K562 (cell line): ENCODE measurements at regions not wholly inside any gene's neighbourhood (a gene's known extent, or its start where the extent isn't known, plus 50 kb on each side); places are given as distances from the start of the nearest gene placed in this dataset.

Source experiments
- ATAC-seq: fragments of 200-7000 bp; cut with Tn5 transposase; 3 replicates; pipeline ENCODE4 v1.9.1; 2020; ENCODE audit warnings: moderate library complexity
- BruUV-seq: library from RNA; stranded (reverse); fragments of 400-500 nt; replicated peaks from 2 replicates; lab custom pipeline; 2021; lab: Mats Ljungman, UMichigan
- CTCF ChIA-PET: fragments of 300-600 bp; formaldehyde crosslinking; extraction: SDS; loops from one replicate; lab custom pipeline; 2021; ENCODE audit warnings: low intra/inter-chr PET ratio; lab: Yijun Ruan, JAX
- POLR2A ChIA-PET: fragments of 300-600, 350-650 bp; sonication (Branson Sonifier 250); formaldehyde crosslinking; extraction: SDS; loops from one replicate; lab custom pipeline; 2021; ENCODE audit warnings: antibody characterized with exemption, inconsistent platforms; lab: Yijun Ruan, JAX
- DNase-seq, 4 experiments: peaks; one replicate each; pipeline versions ENCODE4 v3.0.0 to v3.0.0-alpha.2; 2011 to 2018; ENCODE audit warnings: low spot score in 3 of 4, mixed read lengths in 3 of 4; ENCODE audit errors: extremely low read depth in 1 of 4
- FAIRE-seq: peaks from 2 replicates; lab custom pipeline; 2011; peaks lifted over from hg19 to GRCh38; lab: Jason Lieb, UNC
- H2AFZ ChIP-seq: 2 replicates; pipeline ENCODE4 v1.6.0; 2011; ENCODE audit warnings: low read depth, low read length, control low read depth, inconsistent platforms
- H3K27ac ChIP-seq: fragments of 200-600 bp; 3 replicates; pipeline ENCODE4 v1.8.0; 2011; ENCODE audit warnings: low read depth, mild to moderate bottlenecking, control low read depth, inconsistent platforms, low read length, moderate library complexity, mixed read lengths; ENCODE audit errors: extremely low read depth
- H3K27me3 ChIP-seq, 2 experiments: fragments of 300-600 bp in 1 of 2; 2 replicates in 1 of 2; 3 replicates in 1 of 2; pipeline versions ENCODE4 v1.6.0 to v1.8.0; 2011; ENCODE audit warnings: inconsistent platforms in 2 of 2, low read length in 2 of 2, mild to moderate bottlenecking in 1 of 2, mixed read lengths in 1 of 2, moderate library complexity in 1 of 2; ENCODE audit not compliant: control insufficient read depth in 2 of 2, insufficient read depth in 2 of 2
- H3K36me3 ChIP-seq: fragments of 300-600 bp; 3 replicates; pipeline ENCODE4 v1.8.0; 2011; ENCODE audit warnings: mild to moderate bottlenecking, low read length, inconsistent platforms; ENCODE audit not compliant: control insufficient read depth, insufficient read depth
- H3K4me1 ChIP-seq, 2 experiments: fragments of 200-600 bp in 1 of 2; replicated peaks in 1 of 2; 2 replicates in 1 of 2; 3 replicates in 1 of 2; pipeline versions ENCODE4 v1.5.1 to v1.8.0; 2011; ENCODE audit warnings: inconsistent platforms in 2 of 2, low read length in 2 of 2, mild to moderate bottlenecking in 1 of 2, mixed read lengths in 1 of 2, moderate library complexity in 1 of 2; ENCODE audit not compliant: control insufficient read depth in 2 of 2, insufficient read depth in 2 of 2
- H3K4me2 ChIP-seq: 2 replicates; pipeline ENCODE4 v1.6.1; 2011; ENCODE audit warnings: low read length, control low read depth, inconsistent platforms, mixed read lengths; ENCODE audit not compliant: insufficient read depth
- H3K4me3 ChIP-seq: fragments of 200-600 bp; sonication (generic), shearing (Covaris generic); 2 replicates; pipeline ENCODE4 v1.5.1; 2016; ENCODE audit warnings: control low read depth, inconsistent platforms
- H3K79me2 ChIP-seq: fragments of 200-600 bp; 3 replicates; pipeline ENCODE4 v1.8.0; 2011; ENCODE audit warnings: low read length, inconsistent platforms; ENCODE audit not compliant: control insufficient read depth, insufficient read depth
- H3K9ac ChIP-seq, 2 experiments: 2 replicates each; pipeline versions ENCODE4 v1.6.0 to v1.6.1; 2011; ENCODE audit warnings: low read depth in 2 of 2, low read length in 2 of 2, control low read depth in 1 of 2, inconsistent platforms in 1 of 2, mild to moderate bottlenecking in 1 of 2, mixed read lengths in 1 of 2; ENCODE audit not compliant: insufficient read depth in 1 of 2
- H3K9me1 ChIP-seq: one replicate; pipeline ENCODE4 v1.6.0; 2011; ENCODE audit warnings: inconsistent platforms, mild to moderate bottlenecking, low read length, moderate library complexity; ENCODE audit not compliant: control insufficient read depth, insufficient read depth
- H3K9me3 ChIP-seq: replicated peaks from 2 replicates; pipeline ENCODE4 v1.5.1; 2011; ENCODE audit warnings: low read depth, low read length, inconsistent platforms; ENCODE audit not compliant: control insufficient read depth, insufficient read depth
- H4K20me1 ChIP-seq: replicated peaks from 2 replicates; pipeline ENCODE4 v1.6.1; 2011; ENCODE audit warnings: low read length, inconsistent platforms, mixed read lengths; ENCODE audit not compliant: control insufficient read depth, insufficient read depth
- ATF3 ChIP-seq, 2 experiments: fragments of 450-650 bp in 1 of 2; sonication (generic) in 1 of 2; formaldehyde crosslinking in 1 of 2; IDR thresholded peaks in 1 of 2; conservative IDR thresholded peaks in 1 of 2; 2 replicates each; pipeline versions ENCODE4 v1.6.1 to v1.8.1; 2016 to 2023; ENCODE audit warnings: mild to moderate bottlenecking in 2 of 2, moderate library complexity in 2 of 2, inconsistent platforms in 1 of 2, missing genetic modification reagents in 1 of 2
- BHLHE40 ChIP-seq: IDR thresholded peaks from 2 replicates; pipeline ENCODE4 v1.6.1; 2011; ENCODE audit warnings: low read length, improper control_type of control experiment
- CLOCK ChIP-seq: fragments of 250-450 bp; sonication (Bioruptor Pico); IDR thresholded peaks from 2 replicates; pipeline ENCODE4 v1.4.0; 2020; ENCODE audit warnings: mild to moderate bottlenecking, moderate library complexity, borderline replicate concordance
- DEAF1 ChIP-seq: fragments of 450-650 bp; formaldehyde crosslinking; IDR thresholded peaks from 2 replicates; pipeline ENCODE4 v1.4.0; 2020; ENCODE audit warnings: mild to moderate bottlenecking, moderate library complexity
- IFI16 ChIP-seq: fragments of 250-450 bp; sonication (Bioruptor Pico); IDR thresholded peaks from 2 replicates; pipeline ENCODE4 v2.1.2; 2022; ENCODE audit warnings: mild to moderate bottlenecking, inconsistent platforms
- JUNB ChIP-seq: fragments of 450-650 bp; formaldehyde crosslinking; conservative IDR thresholded peaks from 2 replicates; pipeline ENCODE4 v1.4.0; 2020; ENCODE audit warnings: mild to moderate bottlenecking
- LARP7 ChIP-seq: fragments of 450-650 bp; IDR thresholded peaks from 2 replicates; pipeline ENCODE4 v1.6.1; 2016
- PRMT5 ChIP-seq: sonication (generic); formaldehyde crosslinking; IDR thresholded peaks from 2 replicates; pipeline ENCODE4 v1.5.0; 2020; ENCODE audit warnings: missing genetic modification reagents
- SMARCC2 ChIP-seq: fragments of 450-650 bp; IDR thresholded peaks from 2 replicates; pipeline ENCODE4 v1.6.1; 2017; ENCODE audit warnings: antibody characterized with exemption, moderate library complexity, mild to moderate bottlenecking, low read depth
- UBTF ChIP-seq, 2 experiments: IDR thresholded peaks; 2 replicates each; pipeline ENCODE4 v1.6.1; 2012; ENCODE audit warnings: improper control_type of control experiment in 2 of 2, low read depth in 2 of 2, low read length in 2 of 2, borderline replicate concordance in 1 of 2
- WGBS: fragments of 100-300 bp; shearing (Covaris generic); methylation state at CpG from one replicate; pipeline ENCODE4 v1.1.6; 2016; ENCODE audit warnings: low coverage, mixed read lengths; ENCODE audit not compliant: insufficient coverage; ENCODE audit errors: missing lambda C conversion rate; 5-methylcytosine and 5-hydroxymethylcytosine counted together
- in situ Hi-C: fragments of 300-500 bp; cut with MboI; formaldehyde crosslinking; loops from 4 replicates; pipeline ENCODE4 v1.15.0; 2018; ENCODE audit warnings: inconsistent platforms, mixed read lengths
- intact Hi-C: fragments of 100-400 bp; cut with micrococcal nuclease; formaldehyde crosslinking; loops from 2 replicates; pipeline ENCODE4 v1.14.2; 2022

- no peak overlapping the region for H3K9ac ChIP-seq
- no peak overlapping the region for H3K4me3 ChIP-seq
- no peaks in the 10 kb centered on the region for H3K79me2 ChIP-seq
- no peaks in the 10 kb centered on the region for H3K9me1 ChIP-seq
- no peak for FAIRE-seq
- ChIA-PET CTCF (no interaction called here), POLR2A (no interaction called here)
- H4K20me1 ChIP-seq: no peaks in the 10 kb centered on the region
- no peak overlapping the region for H3K27ac ChIP-seq
- H3K4me2 ChIP-seq: no peak overlapping the region
- ATAC-seq: no peak
- H3K9me3 ChIP-seq: no peaks in the 10 kb centered on the region; the same call in 1 of the 2 replicates
- in situ Hi-C loops (no loop called here), intact Hi-C loops (no loop called here)
- no peaks in the 10 kb centered on the region for H3K4me1 ChIP-seq
- WGBS: 2% methylated on average over 2 of the region's 2 CpGs
- H3K27me3 ChIP-seq: no peaks in the 10 kb centered on the region
- no peaks in the 10 kb centered on the region for H3K36me3 ChIP-seq
- no peak for DNase-seq
- no TSS peak for BruUV-seq
- no peak overlapping the region for H2AFZ ChIP-seq
- TF ChIP-seq BHLHE40 (no peak), ATF3 (IDR thresholded peaks at IDR 0.05) (no peak), ATF3 (CRISPR knock-in tag; conservative IDR thresholded peaks at IDR 0.05) (no peak), LARP7 (no peak), SMARCC2 (no peak), DEAF1 (CRISPR knock-in tag) (no peak), IFI16 (CRISPR knock-in tag) (no peak), UBTF (IDR thresholded peaks at IDR 0.05; ENCODE audit: borderline replicate concordance in 1 of 2, low read depth in 2 of 2, low read length in 2 of 2) (no peak), PRMT5 (CRISPR knock-in tag) (no peak), JUNB (CRISPR knock-in tag) (no peak), CLOCK (CRISPR knock-in tag) (no peak)
Observed at GRCh38 chr2:180180511-180180910, 173.4 kb upstream of the CWC22 start.
